DND-41 (cell line): ENCODE measurements at regions not wholly inside any gene's neighbourhood (a gene's known extent, or its start where the extent isn't known, plus 50 kb on each side); places are given as distances from the start of the nearest gene placed in this dataset.

Source experiments
- CTCF ChIP-seq: IDR thresholded peaks from 2 replicates; pipeline ENCODE4 v1.5.1; 2012; ENCODE audit warnings: borderline replicate concordance, low read length, moderate library complexity, mild to moderate bottlenecking; ENCODE audit not compliant: poor library complexity, severe bottlenecking; ENCODE audit errors: extremely low read depth
- EZH2 ChIP-seq: IDR thresholded peaks from 3 replicates; pipeline ENCODE4 v1.6.1; 2012; ENCODE audit warnings: borderline replicate concordance, low read depth, mild to moderate bottlenecking, moderate library complexity, low read length, inconsistent platforms; ENCODE audit not compliant: severe bottlenecking

- TF ChIP-seq CTCF (no peak), EZH2 (no peak)
These were observed 1098.7 kb downstream of the BCL11B start for GRCh38 chr14:98173305-98173704.
